NCI-H345 treated with DMSO at 0.1 percent for 48 hours (cell line): ENCODE measurements at regions not wholly inside any gene's neighbourhood (a gene's known extent, or its start where the extent isn't known, plus 50 kb on each side); places are given as distances from the start of the nearest gene placed in this dataset.

Experiments used
- DNase-seq: peaks from one replicate; lab custom pipeline; 2025; ENCODE audit not compliant: unreplicated experiment; lab: John Stamatoyannopoulos, UW

GRCh38 chr6:14274016-14274415, 156.4 kb downstream of the CD83 start:
- DNase-seq: no peak

DNA sequence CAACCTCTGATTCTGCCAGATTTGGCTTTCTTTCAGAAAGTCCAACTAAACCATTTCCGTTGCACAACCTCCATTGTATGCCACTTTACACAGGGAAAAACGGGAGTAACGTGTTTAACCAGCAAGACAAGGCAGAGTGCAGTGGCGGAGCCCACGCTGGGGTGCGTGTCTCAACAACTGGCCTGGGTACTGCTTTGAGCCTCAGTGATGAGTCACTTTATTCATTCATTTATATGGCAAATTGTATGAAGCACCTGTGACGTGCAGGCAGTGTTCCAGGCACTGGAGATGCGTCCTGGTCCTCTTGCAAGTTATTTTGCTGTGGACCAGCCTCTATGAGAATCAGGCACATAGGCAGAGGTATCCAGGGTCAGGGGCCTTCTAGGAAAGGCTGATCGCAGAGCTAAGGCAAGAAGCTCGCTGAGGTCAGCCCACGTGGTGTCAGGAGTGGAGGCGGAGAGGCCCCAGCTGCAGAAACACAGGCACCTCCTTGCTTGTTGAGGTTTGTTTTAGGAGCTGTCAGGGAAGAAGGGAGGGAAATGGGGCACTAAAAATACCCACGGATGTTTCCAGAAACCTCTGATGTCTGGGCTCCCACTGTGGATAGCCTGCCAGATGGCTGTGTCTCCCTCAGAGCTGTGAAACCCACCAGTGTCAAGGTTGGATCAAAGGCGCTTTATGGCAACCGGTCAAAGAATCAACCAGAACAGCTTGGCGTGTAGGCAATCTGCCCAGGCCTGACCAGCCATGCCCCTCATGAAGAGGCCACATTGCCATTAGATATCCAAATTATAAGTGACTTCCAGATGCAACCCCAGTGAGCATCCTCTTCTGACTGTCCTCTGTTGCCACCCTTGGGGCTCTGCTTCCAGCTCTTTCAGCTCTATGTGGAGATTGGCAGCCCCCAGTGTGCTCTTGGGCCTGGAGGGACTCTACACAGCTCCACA, 157.2 kb downstream of the CD83 start:
- DNase-seq: no peak

- DNase-seq: no peak
These were observed 157.9 kb downstream of the CD83 start for GRCh38 chr6:14275493-14275851.

GRCh38 chr6:14276071-14276470, 158.5 kb downstream of the CD83 start:
- no peak for DNase-seq

- no peak for DNase-seq
These were observed 159.3 kb downstream of the CD83 start for GRCh38 chr6:14276667-14277404.

DNA sequence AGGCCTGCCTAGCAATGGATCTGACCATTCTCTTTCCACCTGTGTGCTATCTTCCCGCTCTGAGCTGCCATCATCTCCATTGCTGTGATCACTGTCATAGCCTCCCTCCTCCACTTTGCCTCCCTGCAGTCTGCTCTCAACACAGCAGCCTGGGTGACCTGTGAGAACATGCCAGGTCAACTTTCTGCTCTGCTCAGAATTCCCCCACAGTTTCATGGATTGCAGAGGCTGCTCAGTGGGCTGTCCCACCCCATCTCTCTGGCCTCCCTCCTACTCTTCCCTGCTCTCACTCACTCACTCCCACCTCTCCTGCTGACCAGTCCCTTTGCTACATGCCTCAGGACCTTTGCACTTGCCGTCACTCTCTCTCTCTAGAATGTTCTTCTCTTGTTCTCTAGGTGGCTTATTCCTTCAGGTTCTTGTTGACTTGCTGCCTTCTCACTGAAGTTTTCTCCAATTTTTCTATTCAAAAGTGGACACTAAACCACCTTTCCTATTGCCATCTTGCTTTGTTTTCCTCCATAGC, 159.9 kb downstream of the CD83 start:
- DNase-seq: no peak

GRCh38 chr6:14278006-14278405, 160.4 kb downstream of the CD83 start:
- no peak for DNase-seq

DNA sequence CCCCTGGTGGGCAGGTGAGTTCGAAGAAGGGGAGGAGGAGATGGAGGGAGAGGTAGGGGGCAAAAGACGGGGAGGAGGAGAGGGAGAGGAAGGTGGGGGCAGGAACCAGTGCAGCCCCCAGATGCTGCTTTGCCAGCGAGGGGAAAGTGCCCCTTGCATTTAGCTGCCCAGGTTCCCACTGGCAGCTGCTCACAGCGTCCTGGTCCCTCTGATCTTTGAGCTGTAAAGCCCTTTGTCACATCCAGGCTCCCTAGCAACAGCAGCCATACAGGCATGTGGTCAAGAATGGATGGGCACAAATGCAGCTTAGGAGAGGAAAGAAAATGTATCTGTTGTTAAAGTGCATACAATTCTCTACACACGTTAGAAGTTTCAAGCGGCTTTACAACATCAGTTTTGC, 160.9 kb downstream of the CD83 start:
- no peak for DNase-seq

DNA sequence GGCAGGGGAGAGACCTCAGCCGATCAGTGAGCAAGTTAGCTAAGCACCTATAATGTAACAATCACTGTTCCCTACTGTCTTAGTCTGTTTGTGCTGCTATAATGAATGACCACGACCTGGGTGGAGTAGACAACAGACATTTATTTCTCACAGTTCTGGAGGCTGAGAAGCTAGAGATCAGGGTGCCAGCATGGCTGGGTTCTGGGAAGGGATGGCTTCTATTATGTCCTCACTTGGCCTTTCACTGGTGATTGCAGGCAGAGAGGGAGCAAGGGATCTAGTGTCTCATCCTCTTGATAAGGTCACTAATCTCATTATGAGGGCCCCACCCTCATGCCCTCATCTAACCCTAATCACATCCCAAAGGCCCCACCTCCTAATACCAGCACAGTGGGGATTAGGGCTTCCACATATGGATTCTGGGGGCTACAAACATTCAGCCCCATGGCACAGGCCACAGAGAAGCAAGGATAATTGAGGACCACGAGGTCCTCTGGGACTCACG, 162.5 kb downstream of the CD83 start:
- no peak for DNase-seq

DNA sequence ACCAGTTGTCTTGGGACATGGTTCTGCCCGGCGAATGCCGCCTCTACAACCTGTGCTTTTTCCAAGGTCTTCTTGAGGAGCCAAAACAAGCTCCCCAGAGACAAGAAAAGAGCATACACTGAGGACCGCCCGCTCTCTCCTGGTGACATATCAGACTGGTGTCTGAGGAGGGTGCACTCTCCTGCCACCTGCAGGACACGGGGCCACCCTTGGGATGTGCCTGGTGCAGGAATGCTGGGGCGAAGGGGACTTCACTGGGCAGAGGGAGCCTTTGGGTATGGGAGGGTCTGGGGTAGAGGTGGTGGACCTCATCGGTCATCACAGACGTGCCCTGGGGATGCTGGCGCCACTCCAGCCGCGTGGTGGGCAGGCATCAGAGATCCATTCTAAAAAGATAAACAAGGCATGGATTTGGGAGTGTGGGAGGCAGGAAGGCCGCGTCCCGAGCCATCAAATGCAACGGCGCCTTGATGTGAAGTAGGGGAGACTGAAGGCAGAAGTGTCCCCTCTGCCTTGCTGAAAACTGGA, 163.3 kb downstream of the CD83 start:
- no peak for DNase-seq

DNA sequence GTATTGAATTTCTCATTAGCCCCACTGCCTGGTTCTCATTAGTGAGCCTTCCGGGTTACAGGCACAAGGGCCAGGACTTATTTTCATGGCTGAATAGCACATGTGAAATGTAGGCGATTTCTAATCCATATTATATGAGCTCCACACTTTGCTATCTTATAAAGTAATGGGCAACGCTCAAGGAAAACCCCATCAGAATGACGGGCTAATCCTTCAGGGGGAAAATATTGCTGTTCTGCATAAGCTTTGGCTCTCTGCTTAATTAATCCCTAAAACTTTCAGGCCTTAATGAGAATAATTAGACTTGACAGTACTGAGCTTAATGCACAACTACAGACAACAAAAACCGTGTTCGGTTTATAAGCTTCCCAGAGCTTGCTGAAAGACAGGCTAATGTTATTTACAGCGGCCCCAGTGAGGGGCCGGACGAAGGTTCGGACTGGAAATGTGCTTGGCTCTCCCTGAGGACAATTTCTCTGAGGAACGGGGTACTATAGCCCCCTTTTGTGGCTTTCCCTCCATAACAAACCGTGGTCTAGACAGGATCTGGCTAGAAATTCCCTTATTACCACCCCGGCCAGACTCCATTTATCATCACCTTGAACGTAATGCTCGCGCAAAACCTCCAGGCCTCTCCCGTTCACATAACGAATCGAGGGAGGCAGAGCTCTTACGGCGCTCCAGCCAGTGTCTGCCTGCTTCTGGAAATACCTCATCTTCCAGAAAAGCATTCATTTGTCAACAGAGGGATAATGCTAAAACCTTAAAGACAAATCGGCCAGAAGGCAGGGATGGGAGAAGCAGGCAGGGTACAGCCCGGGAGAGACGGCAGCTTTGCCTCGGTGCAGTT, 164.5 kb downstream of the CD83 start:
- no peak for DNase-seq

DNA sequence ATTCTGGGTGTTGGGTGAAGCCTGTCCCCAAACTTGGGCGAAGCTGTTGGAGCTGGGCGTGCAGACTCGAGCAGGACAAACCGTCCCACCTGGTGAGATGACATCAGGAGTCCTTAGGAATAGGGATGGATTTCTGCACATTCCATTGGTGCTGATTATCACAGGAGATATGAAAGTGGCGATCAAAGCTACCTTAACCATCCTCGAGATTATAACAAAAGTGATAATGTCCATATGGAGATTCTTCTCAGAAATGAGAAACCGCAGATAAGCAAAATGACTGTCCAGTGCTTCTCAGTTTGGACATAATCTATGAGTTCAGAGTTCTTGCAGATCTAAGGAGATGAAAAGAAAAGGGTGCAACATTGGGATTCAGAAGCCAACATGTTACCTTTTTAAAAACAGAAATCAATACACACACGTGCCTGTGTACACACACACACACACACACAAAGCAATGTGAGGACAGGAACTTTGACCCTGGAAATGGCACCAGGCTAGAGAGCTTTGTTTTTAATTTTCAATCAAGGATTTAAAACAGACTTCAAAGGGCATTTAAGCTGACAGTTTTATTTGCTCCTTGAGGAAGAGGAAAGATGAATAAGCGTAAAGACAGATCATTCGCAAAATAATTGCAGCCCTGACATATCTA, 165.4 kb downstream of the CD83 start:
- DNase-seq: no peak

- no peak for DNase-seq
These were observed 166.1 kb downstream of the CD83 start for GRCh38 chr6:14283600-14284235.

GRCh38 chr6:14284969-14285590, 167.5 kb downstream of the CD83 start:
- DNase-seq: no peak

DNA sequence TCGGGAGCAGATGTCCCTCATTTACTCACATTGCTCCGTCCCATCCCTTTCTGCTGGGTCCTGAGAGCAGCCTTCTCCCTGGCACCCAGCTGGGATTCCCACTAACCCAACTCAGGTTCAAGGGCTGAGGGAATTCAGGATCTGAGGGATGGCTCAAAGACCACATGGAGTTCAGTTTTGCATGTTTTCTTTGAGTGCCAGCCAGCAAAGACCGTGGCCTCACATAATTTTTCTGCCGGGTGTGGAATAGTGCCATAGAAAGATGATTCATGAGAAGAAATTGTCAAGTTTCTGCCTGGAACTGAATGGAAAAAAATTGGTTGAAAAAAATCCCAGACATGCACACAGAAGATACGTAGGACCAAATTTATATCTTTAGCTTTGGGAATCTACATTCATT, 168.6 kb downstream of the CD83 start:
- DNase-seq: no peak

- no peak for DNase-seq
These were observed 169.3 kb downstream of the CD83 start for GRCh38 chr6:14286634-14287428.

GRCh38 chr6:14287707-14288106, 170.1 kb downstream of the CD83 start:
- DNase-seq: no peak

GRCh38 chr6:14288910-14289309, 171.3 kb downstream of the CD83 start:
- no peak for DNase-seq
